Chondrocyte (in vitro differentiated cells): ENCODE measurements at regions not wholly inside any gene's neighbourhood (a gene's known extent, or its start where the extent isn't known, plus 50 kb on each side); places are given as distances from the start of the nearest gene placed in this dataset.

ENCODE experiments used
- DNase-seq: peaks from one replicate; pipeline ENCODE4 v3.0.0; 2021; ENCODE audit warnings: mixed read lengths, low spot score
- H3K27ac Mint-ChIP-seq: one replicate; pipeline ENCODE4 v1.8.0; 2021; ENCODE audit warnings: mild to moderate bottlenecking, moderate library complexity, mixed read lengths; ENCODE audit not compliant: unreplicated experiment
- H3K27me3 Mint-ChIP-seq: 2 replicates; pipeline ENCODE4 v1.8.0; 2021; ENCODE audit warnings: low read depth, mixed read lengths
- H3K36me3 Mint-ChIP-seq: 2 replicates; pipeline ENCODE4 v1.8.0; 2021; ENCODE audit warnings: low read depth, mixed read lengths
- H3K4me1 Mint-ChIP-seq: 2 replicates; pipeline ENCODE4 v1.8.0; 2021; ENCODE audit warnings: low read depth, mild to moderate bottlenecking, mixed read lengths
- H3K4me3 Mint-ChIP-seq: one replicate; pipeline ENCODE4 v1.8.0; 2021; ENCODE audit warnings: mild to moderate bottlenecking, moderate library complexity, mixed read lengths; ENCODE audit not compliant: unreplicated experiment
- H3K9me3 Mint-ChIP-seq: 2 replicates; pipeline ENCODE4 v1.8.0; 2021; ENCODE audit warnings: low read depth, mixed read lengths
- TF ChIP-seq, protein P1 (sequence below): fragments of 200-600 bp; sonication (generic); IDR thresholded peaks from 2 replicates; pipeline ENCODE4 v1.5.0; 2021; ENCODE audit warnings: antibody characterized with exemption, mild to moderate bottlenecking, moderate library complexity

DNA sequence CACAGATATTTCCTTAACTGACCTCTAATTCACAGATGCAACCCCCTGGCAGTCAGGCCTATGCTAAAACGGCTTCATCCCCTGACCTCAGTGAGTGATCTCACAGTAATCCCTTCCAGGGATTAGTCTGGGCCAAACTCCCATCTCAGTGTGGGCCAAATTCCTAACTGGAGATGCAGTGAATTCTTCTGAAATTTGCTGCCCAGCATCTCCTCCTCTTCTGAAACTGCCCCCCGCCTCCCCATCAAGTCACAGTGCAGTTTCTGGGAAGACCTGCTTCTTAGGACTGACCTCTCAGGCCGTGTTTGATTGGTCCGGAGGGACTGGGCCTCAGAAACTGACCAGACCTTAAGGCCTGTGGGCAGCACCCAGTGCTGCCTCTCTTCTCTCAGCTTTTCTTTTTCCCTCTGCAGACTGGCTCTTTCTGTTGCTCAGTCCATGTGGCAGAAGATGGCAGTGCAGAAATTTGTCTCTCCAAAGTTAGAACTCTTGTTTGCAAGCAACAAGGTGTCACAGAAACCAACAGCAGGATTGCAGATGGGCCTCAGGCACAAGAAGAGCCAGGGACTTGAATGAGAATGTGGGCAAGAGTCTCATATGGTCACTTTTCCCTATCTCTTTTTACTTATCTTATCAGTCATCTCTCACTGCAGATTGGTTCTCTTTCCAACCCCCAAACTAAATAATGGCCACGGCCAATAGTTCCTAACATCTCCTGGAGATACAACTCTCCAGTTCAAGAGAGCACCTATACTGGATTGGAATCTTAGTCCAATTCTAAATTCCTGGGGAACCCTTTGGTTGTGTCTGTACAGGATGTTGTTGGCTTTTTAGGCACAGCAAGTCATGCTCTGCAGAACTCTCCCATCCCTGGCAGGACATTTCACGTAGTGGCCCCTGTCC, 95.5 kb upstream of the RALGPS2 start:
- Mint-ChIP-seq H3K4me3 (no peak overlapping the region), H3K4me1 (peaks cover 25% of the 10 kb centered on the region), H3K9me3 (no peaks in the 10 kb centered on the region), H3K36me3 (no peaks in the 10 kb centered on the region), H3K27ac (peak overlapping the region; percentile 70), H3K27me3 (no peaks in the 10 kb centered on the region)
- no peak for DNase-seq
- TF ChIP-seq, protein P1, sequence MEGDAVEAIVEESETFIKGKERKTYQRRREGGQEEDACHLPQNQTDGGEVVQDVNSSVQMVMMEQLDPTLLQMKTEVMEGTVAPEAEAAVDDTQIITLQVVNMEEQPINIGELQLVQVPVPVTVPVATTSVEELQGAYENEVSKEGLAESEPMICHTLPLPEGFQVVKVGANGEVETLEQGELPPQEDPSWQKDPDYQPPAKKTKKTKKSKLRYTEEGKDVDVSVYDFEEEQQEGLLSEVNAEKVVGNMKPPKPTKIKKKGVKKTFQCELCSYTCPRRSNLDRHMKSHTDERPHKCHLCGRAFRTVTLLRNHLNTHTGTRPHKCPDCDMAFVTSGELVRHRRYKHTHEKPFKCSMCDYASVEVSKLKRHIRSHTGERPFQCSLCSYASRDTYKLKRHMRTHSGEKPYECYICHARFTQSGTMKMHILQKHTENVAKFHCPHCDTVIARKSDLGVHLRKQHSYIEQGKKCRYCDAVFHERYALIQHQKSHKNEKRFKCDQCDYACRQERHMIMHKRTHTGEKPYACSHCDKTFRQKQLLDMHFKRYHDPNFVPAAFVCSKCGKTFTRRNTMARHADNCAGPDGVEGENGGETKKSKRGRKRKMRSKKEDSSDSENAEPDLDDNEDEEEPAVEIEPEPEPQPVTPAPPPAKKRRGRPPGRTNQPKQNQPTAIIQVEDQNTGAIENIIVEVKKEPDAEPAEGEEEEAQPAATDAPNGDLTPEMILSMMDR: no peak

DNA sequence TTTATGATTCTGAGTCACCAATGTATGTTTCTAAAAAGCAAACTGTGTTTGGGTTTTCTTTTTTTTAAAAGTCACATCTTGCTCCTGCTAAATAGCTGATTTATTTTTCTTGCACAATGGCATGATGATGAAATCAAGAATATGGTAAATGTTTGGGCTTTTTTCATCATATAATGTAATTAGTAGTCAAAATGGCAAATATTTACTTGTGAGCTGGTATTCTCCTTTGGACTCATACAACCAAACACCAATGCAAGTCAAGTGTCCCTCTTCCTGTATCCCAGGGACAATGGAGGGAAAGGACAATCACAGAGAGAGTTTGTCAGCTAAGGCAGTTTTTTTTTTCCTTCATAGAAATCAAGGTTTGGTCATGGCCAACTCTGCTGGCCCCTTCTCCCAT, 94.6 kb upstream of the RALGPS2 start:
- DNase-seq: no peak
- H3K27me3 Mint-ChIP-seq: no peaks in the 10 kb centered on the region

DNA sequence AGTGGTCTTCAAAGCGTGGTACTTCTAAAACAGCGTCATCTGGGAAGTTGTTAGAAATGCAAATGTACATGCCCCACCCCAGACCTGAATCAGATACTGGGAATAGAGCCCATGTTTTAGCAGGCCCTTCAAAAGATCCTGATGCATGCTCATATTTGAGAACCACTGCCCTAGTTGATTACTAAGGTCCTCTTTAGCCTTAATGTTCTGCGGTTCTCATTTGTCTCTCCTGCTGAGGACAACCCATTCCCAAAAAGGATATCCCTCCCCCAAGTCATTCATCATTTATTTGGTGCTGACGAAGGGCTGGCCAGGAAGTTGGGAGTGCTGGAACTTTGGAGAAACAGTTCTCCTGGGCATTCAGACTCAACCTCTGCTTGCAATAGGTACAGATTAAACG, 92.4 kb upstream of the RALGPS2 start:
- H3K27me3 Mint-ChIP-seq: no peaks in the 10 kb centered on the region
- no peaks in the 10 kb centered on the region for H3K36me3 Mint-ChIP-seq
- no peak for DNase-seq
- H3K9me3 Mint-ChIP-seq: no peaks in the 10 kb centered on the region
- TF ChIP-seq, protein P1: no peak
- H3K27ac Mint-ChIP-seq: peak overlapping the region; percentile 27
- H3K4me3 Mint-ChIP-seq: no peak overlapping the region
- H3K4me1 Mint-ChIP-seq: peaks cover 31% of the 10 kb centered on the region

More for the DNA sequence above, 94.6 kb upstream of the RALGPS2 start:
- H3K27ac Mint-ChIP-seq: no peak overlapping the region
- no peaks in the 10 kb centered on the region for H3K9me3 Mint-ChIP-seq
- peaks cover 31% of the 10 kb centered on the region for H3K4me1 Mint-ChIP-seq
- TF ChIP-seq, protein P1: no peak
- H3K4me3 Mint-ChIP-seq: no peak overlapping the region
- H3K36me3 Mint-ChIP-seq: no peaks in the 10 kb centered on the region

DNA sequence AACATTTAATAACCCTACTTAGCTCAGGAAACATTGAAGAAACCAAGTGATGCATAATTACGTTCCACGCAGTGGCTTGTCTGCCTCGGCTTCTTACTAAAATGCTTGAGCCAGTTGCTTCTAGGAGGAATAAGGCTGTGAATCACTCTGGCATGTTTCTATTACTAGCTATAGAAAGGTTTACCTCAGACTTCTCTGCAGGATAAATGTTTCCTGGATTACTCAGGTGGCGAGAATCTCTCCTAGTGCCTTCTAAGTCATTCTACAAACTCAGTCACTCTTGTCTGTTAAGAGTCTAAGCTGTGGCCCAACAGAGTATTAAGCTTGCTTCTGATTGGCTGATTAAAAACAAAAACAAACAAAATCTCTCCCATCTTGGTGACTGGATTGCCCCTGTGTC, 92.0 kb upstream of the RALGPS2 start:
- Mint-ChIP-seq H3K4me1 (peaks cover 31% of the 10 kb centered on the region), H3K27me3 (no peaks in the 10 kb centered on the region), H3K36me3 (no peaks in the 10 kb centered on the region), H3K4me3 (no peak overlapping the region), H3K9me3 (no peaks in the 10 kb centered on the region), H3K27ac (no peak overlapping the region)
- TF ChIP-seq, protein P1: no peak
- DNase-seq: no peak

DNA sequence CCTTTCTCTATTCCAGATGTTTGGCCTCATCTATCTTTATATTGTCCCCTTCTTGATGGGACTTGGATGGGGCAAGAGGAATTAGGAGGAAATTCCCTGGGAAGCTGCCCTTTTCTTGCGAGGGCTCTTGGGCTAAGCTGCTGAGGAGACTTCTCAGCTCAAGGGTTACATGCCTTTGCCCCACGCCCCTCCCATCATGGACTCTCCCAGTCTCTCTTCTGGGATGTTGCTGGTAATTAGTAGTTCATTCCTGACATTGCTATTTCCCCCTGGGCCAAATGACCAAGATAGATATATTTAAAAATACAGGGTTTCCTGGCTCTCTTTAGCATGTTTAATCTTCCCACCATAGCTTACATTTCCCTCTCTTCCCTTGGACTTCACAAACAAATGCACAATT, 90.6 kb upstream of the RALGPS2 start:
- no peaks in the 10 kb centered on the region for H3K9me3 Mint-ChIP-seq
- no peak for DNase-seq
- TF ChIP-seq, protein P1: no peak
- H3K36me3 Mint-ChIP-seq: no peaks in the 10 kb centered on the region
- peaks cover 28% of the 10 kb centered on the region for H3K4me1 Mint-ChIP-seq
- no peak overlapping the region for H3K4me3 Mint-ChIP-seq
- H3K27ac Mint-ChIP-seq: peak overlapping the region; percentile 65
- no peaks in the 10 kb centered on the region for H3K27me3 Mint-ChIP-seq
